Retinal pigment epithelial cell (primary cell): ENCODE measurements at regions not wholly inside any gene's neighbourhood (a gene's known extent, or its start where the extent isn't known, plus 50 kb on each side); places are given as distances from the start of the nearest gene placed in this dataset.

Experiments used
- DNase-seq: peaks from one replicate; pipeline ENCODE4 v3.0.0-alpha.2; 2010; ENCODE audit warnings: low read depth
- H3K4me3 ChIP-seq: 2 replicates; pipeline ENCODE4 v1.5.1; 2011; ENCODE audit warnings: mild to moderate bottlenecking, low read length, control low read depth, moderate library complexity
- TF ChIP-seq, protein P1 (sequence below): conservative IDR thresholded peaks from 2 replicates; pipeline ENCODE4 v1.5.1; 2011; ENCODE audit warnings: low read depth, low read length, control low read depth, inconsistent platforms

DNA sequence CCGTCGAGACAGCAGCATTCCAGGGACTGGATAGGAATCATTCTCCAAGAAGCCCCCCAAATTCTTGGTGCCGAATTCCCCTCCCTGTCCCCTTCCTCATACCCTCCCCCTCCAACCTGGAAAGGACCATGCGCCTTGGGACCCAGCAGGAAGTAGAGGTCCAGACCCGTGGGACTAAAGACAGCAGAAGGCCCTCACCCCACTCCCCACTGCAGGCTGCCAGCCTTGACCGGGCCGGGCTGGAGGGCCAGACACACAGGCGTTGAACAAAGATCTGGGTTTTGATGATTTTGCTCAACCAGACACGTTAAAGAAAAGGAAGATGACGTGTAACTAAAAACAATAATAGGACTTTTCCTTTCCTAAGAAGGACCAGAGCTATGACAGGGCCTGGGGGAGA is 286.5 kb downstream of the NPHP4 start:
- no peak for DNase-seq
- H3K4me3 ChIP-seq: no peak overlapping the region
- TF ChIP-seq, protein P1, sequence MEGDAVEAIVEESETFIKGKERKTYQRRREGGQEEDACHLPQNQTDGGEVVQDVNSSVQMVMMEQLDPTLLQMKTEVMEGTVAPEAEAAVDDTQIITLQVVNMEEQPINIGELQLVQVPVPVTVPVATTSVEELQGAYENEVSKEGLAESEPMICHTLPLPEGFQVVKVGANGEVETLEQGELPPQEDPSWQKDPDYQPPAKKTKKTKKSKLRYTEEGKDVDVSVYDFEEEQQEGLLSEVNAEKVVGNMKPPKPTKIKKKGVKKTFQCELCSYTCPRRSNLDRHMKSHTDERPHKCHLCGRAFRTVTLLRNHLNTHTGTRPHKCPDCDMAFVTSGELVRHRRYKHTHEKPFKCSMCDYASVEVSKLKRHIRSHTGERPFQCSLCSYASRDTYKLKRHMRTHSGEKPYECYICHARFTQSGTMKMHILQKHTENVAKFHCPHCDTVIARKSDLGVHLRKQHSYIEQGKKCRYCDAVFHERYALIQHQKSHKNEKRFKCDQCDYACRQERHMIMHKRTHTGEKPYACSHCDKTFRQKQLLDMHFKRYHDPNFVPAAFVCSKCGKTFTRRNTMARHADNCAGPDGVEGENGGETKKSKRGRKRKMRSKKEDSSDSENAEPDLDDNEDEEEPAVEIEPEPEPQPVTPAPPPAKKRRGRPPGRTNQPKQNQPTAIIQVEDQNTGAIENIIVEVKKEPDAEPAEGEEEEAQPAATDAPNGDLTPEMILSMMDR: no peak

DNA sequence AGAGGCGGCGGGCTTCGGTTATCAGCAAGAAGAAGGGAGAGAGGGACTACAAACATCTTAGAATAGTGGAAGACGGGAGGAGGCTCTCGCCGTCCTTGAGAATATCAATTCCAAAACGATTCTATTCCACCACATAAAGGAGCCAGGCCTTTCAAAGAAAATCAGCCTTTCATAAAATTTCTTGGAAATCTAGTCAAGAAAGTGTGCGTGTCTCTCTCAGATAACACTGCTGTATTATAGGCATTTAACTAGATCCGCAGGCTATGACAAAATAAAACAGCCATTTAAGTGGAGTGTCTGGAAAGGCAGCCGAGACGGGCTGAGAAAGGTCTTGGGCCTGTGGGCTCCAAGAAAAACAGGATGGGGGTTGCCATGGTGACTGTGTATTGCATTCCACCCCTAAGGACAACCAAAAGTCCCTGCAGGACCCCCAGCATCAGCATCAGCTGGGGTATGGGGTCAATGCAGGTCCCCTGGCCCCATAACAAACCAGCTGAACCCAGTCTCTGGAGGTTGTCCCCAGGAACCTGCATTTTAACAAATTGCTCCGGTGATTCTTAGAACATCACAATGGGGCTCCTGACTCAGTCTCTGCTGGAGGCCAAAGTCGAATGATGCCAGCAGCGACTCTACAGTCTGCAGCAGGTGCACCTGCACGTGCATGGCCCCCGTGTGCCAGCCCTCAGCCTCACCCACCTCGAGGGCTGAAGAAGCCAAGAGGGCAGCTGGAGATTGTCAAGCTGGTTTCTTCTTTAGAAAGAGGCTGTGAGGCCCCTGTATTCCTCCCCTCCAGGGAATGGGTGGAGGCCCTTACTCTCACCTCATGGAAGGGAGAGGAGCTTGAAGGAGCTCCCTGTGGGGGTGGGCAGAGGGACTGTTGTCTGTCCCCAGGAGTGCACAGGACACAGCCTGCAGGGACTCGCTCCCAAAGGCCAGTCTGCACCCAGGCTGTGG is 287.4 kb downstream of the NPHP4 start:
- TF ChIP-seq, protein P1: no peak
- no peak for DNase-seq
- H3K4me3 ChIP-seq: no peak overlapping the region

DNA sequence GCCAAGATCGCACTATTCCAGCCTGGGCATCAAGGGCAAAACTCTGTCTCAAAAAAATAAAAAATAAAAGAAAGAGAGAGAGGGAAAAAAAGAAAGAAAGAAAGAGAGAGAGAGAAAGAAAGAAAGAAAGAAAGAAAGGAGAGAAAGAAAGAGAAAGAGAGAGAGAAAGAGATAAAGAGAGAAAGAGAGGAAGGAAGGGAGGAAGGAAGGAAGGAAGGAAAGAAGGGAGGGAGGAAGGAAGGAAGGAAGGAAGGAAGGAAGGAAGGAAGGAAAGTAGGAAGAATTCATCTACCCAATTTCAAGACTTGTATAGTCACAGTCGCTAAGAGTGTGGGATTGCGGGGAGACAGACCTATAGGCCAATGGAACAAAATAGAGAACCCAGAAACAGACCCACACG is 290.6 kb downstream of the NPHP4 start:
- TF ChIP-seq, protein P1: no peak

DNA sequence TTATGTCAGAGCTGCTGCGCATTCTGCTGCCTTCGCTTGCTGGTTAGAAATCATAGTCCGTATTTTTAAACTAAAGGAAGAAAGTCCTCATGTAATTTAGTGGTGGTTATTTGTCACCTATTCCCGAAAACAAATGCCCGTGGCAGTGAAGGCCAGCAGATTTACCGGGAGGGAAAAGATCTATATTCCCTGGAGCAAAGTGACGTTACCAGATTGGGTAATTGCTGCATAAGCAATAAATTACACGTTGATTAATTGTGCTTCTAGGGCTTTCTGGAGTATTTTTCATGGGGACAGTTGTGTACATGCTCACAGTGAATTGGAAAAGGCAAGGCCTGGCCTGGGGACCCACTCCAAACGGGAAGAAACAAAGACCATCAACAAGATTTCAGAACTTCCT is 298.7 kb downstream of the NPHP4 start:
- TF ChIP-seq, protein P1: no peak
- no peak for DNase-seq
- H3K4me3 ChIP-seq: no peak overlapping the region

More for the DNA sequence above, 290.6 kb downstream of the NPHP4 start:
- H3K4me3 ChIP-seq: no peak overlapping the region
- DNase-seq: no peak

DNA sequence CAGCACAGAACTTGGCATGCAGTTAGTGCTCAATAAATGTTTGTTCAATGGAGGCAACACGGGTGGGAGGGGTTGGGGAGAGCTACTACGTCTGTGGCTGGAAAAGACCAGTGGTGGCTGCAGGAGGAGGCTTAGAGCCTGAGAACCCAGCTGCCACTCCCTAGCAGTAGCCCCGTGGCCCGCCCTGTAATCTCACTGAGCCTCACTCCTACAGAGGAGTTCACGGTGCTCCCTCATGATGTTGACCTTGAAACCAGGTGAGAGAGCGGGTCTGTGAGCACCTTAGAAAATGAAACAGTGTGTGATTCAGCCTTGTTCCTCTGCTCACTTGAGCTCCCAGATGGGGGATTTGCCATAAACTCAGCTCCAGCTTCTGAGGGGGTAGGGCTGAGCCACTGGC is 299.6 kb downstream of the NPHP4 start:
- H3K4me3 ChIP-seq: no peak overlapping the region
- TF ChIP-seq, protein P1: no peak
- no peak for DNase-seq

DNA sequence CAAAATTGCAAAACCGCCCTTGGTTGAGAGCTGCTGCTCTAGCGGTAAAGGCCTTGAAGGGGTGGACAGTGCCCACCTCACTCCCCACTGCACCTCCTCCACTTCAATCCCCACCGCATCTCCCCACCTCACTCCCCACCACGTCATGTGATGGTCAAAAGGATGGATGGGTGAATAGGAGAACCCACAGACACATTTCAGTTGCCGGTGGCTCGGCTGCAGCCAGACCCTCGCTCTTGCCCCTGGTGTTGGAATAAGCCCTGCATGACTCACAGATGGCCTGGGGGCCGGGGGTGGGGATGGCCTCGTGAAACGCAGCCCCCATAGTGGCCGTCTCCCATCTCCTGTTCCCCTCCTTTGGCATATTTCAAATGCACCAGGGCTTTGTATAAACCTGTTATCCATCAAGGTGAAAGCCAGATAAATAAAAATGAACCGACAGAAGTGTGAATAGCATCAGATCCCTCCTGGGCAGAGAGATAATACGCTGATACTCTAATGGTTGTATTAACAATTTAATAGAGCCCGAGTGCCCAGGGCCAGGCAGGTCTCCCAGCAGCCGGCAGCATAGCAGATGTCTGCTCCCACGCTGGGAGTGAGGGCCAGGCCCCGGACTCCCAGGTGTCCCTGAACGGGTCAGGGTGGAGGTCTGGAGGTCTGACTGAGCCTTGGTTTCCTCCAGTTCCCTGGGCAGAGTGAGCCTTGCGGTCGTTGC is 300.3 kb downstream of the NPHP4 start:
- no peak for DNase-seq
- TF ChIP-seq, protein P1: no peak
- H3K4me3 ChIP-seq: no peak overlapping the region
